HFF-Myc (cell line): ENCODE measurements at regions not wholly inside any gene's neighbourhood (a gene's known extent, or its start where the extent isn't known, plus 50 kb on each side); places are given as distances from the start of the nearest gene placed in this dataset.

Experiments
- DNase-seq: peaks from one replicate; pipeline ENCODE4 v3.0.0-alpha.2; 2011; ENCODE audit warnings: low read depth; ENCODE audit errors: extremely low read depth
- H3K4me3 ChIP-seq: replicated peaks from 2 replicates; pipeline ENCODE4 v1.5.1; 2011; ENCODE audit warnings: low read depth, mild to moderate bottlenecking, control low read depth, low read length
- CTCF ChIP-seq: IDR thresholded peaks from 2 replicates; pipeline ENCODE4 v1.5.1; 2012; ENCODE audit warnings: mild to moderate bottlenecking, low read depth, low read length, control low read depth; ENCODE audit errors: missing control alignments

- H3K4me3 ChIP-seq, result no peak overlapping the region
- DNase-seq, result no peak
- TF ChIP-seq CTCF, result no peak
These were observed 100.8 kb downstream of the DLL1 start for GRCh38 chr6:170190046-170190445.

GRCh38 chr6:170189236-170189635, 101.6 kb downstream of the DLL1 start:
- DNase-seq, result no peak
- H3K4me3 ChIP-seq, result no peak overlapping the region
- no peak for TF ChIP-seq CTCF

- no peak overlapping the region for H3K4me3 ChIP-seq
- no peak for TF ChIP-seq CTCF
- no peak for DNase-seq
These were observed 102.3 kb downstream of the DLL1 start for GRCh38 chr6:170188571-170189001.

GRCh38 chr6:170187669-170188566, 103.0 kb downstream of the DLL1 start:
- DNase-seq, result no peak
- H3K4me3 ChIP-seq, result no peak overlapping the region
- no peak for TF ChIP-seq CTCF

- TF ChIP-seq CTCF, result no peak
- H3K4me3 ChIP-seq, result no peak overlapping the region
- no peak for DNase-seq
These were observed 103.8 kb downstream of the DLL1 start for GRCh38 chr6:170186941-170187668.

- DNase-seq, result no peak
- no peak for TF ChIP-seq CTCF
- H3K4me3 ChIP-seq, result no peak overlapping the region
These were observed 104.6 kb downstream of the DLL1 start for GRCh38 chr6:170186006-170186935.
